Panc1 (cell line): ENCODE measurements at regions not wholly inside any gene's neighbourhood (a gene's known extent, or its start where the extent isn't known, plus 50 kb on each side); places are given as distances from the start of the nearest gene placed in this dataset.

ENCODE experiments used
- ATAC-seq: fragments of 200-7000 bp; cut with Tn5 transposase; 2 replicates; pipeline ENCODE4 v1.9.1; 2020; ENCODE audit warnings: mild to moderate bottlenecking, moderate library complexity
- BruUV-seq: library from RNA; stranded (reverse); fragments of 400-500 nt; replicated peaks from 2 replicates; lab custom pipeline; 2021; lab: Mats Ljungman, UMichigan
- CTCF ChIA-PET: fragments of 300-600 bp; sonication (Branson Sonifier 250); formaldehyde crosslinking; loops from one replicate; lab custom pipeline; 2022; ENCODE audit warnings: antibody characterized with exemption; lab: Charles Lee
- POLR2A ChIA-PET: fragments of 300-600 bp; sonication (Branson Sonifier 250); formaldehyde crosslinking; loops from one replicate; lab custom pipeline; 2022; ENCODE audit warnings: antibody characterized with exemption; lab: Charles Lee
- DNase-seq: peaks from one replicate; pipeline ENCODE4 v3.0.0-alpha.2; 2010; ENCODE audit warnings: low read depth, low spot score
- H3K27ac ChIP-seq: 2 replicates; pipeline ENCODE4 v1.5.1; 2011; ENCODE audit warnings: mild to moderate bottlenecking, low read length, inconsistent platforms
- H3K27me3 ChIP-seq: fragments of 200-500 bp; sonication (Bioruptor generic); 2 replicates; pipeline ENCODE4 v1.6.0; 2014; ENCODE audit warnings: low read length, inconsistent platforms; ENCODE audit not compliant: control insufficient read depth, insufficient read depth
- H3K36me3 ChIP-seq: fragments of 200-500 bp; sonication (Bioruptor generic); 2 replicates; pipeline ENCODE4 v1.5.1; 2014; ENCODE audit warnings: inconsistent platforms, mild to moderate bottlenecking, low read length, moderate library complexity; ENCODE audit not compliant: control insufficient read depth, insufficient read depth
- H3K4me1 ChIP-seq: 2 replicates; pipeline ENCODE4 v1.5.1; 2011; ENCODE audit warnings: inconsistent platforms, mild to moderate bottlenecking, low read length, moderate library complexity; ENCODE audit not compliant: control insufficient read depth, insufficient read depth
- H3K4me3 ChIP-seq, 2 experiments: 2 replicates each; pipeline ENCODE4 v1.5.1; 2011 to 2012; ENCODE audit warnings: low read depth in 2 of 2, low read length in 2 of 2, mild to moderate bottlenecking in 2 of 2, inconsistent platforms in 1 of 2, moderate library complexity in 1 of 2
- H3K9me3 ChIP-seq: fragments of 200-500 bp; sonication (Bioruptor generic); 2 replicates; pipeline ENCODE4 v1.5.1; 2014; ENCODE audit warnings: low read depth, mild to moderate bottlenecking, inconsistent platforms, low read length, moderate library complexity; ENCODE audit not compliant: control insufficient read depth, insufficient read depth
- POLR2AphosphoS5 ChIP-seq: IDR thresholded peaks from 2 replicates; pipeline ENCODE4 v1.6.1; 2012; ENCODE audit warnings: mild to moderate bottlenecking, low read depth, low read length, moderate library complexity
- REST ChIP-seq, 2 experiments: IDR thresholded peaks; 2 replicates each; pipeline ENCODE4 v1.6.1; 2011 to 2012; ENCODE audit warnings: low read depth in 2 of 2, control low read depth in 1 of 2, low read length in 1 of 2, mild to moderate bottlenecking in 1 of 2, moderate library complexity in 1 of 2; ENCODE audit not compliant: insufficient read depth in 1 of 2
- SIN3A ChIP-seq: IDR thresholded peaks from 2 replicates; pipeline ENCODE4 v1.6.1; 2012; ENCODE audit warnings: low read depth, mild to moderate bottlenecking, low read length, moderate library complexity, borderline replicate concordance; ENCODE audit not compliant: insufficient read depth
- TCF7L2 ChIP-seq: IDR thresholded peaks from 2 replicates; pipeline ENCODE4 v1.6.1; 2011; ENCODE audit warnings: mild to moderate bottlenecking, low read depth, low read length, inconsistent platforms
- in situ Hi-C: cut with HindIII; loops from 2 replicates; pipeline ENCODE4 v1.10.0; 2016; ENCODE audit warnings: low sequenced_read_pairs, low pct_unique_long_range_greater_than_20kb
- intact Hi-C: fragments of 100-400 bp; cut with micrococcal nuclease; formaldehyde crosslinking; loops from one replicate; pipeline ENCODE4 v1.10.0; 2022; ENCODE audit not compliant: unreplicated experiment
- TF ChIP-seq, protein P1 (sequence below): fragments of 450-650 bp; IDR thresholded peaks from 2 replicates; pipeline ENCODE4 v1.5.1; 2017; ENCODE audit warnings: mild to moderate bottlenecking

DNA sequence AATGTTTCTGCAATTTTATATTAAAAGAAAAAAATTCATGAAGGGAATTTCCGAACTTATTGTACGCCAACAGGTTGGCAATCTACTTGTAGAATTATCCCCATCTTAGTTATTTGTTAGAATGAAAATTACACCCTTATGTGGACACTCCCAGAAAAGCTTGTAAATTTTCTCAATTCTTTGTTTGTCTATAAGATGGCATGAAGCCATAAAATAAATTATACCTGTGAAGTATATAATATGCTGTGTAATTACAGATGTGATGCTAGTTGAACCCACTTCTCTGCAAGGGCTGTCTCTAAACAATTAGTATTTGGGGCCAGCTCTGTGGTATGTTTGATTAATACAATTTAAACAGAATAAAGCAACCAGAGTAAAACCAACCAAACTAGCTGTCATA lies 52.1 kb upstream of the DSP start:
- in situ Hi-C loops = no loop called here
- BruUV-seq = no TSS peak
- POLR2A ChIA-PET = no interaction called here

More for the DNA sequence above, 52.1 kb upstream of the DSP start:
- CTCF ChIA-PET = no interaction called here
- H3K36me3 ChIP-seq = no peaks in the 10 kb centered on the region
- H3K27me3 ChIP-seq = peaks cover 11% of the 10 kb centered on the region; the same call in 1 of the 2 replicates
- TF ChIP-seq SIN3A = no peak
- no peak for TF ChIP-seq REST (IDR thresholded peaks at IDR 0.05; ENCODE audit: insufficient read depth in 1 of 2, low read depth in 2 of 2, low read length in 1 of 2)
- TF ChIP-seq, protein P1, sequence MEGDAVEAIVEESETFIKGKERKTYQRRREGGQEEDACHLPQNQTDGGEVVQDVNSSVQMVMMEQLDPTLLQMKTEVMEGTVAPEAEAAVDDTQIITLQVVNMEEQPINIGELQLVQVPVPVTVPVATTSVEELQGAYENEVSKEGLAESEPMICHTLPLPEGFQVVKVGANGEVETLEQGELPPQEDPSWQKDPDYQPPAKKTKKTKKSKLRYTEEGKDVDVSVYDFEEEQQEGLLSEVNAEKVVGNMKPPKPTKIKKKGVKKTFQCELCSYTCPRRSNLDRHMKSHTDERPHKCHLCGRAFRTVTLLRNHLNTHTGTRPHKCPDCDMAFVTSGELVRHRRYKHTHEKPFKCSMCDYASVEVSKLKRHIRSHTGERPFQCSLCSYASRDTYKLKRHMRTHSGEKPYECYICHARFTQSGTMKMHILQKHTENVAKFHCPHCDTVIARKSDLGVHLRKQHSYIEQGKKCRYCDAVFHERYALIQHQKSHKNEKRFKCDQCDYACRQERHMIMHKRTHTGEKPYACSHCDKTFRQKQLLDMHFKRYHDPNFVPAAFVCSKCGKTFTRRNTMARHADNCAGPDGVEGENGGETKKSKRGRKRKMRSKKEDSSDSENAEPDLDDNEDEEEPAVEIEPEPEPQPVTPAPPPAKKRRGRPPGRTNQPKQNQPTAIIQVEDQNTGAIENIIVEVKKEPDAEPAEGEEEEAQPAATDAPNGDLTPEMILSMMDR = no peak
- TF ChIP-seq TCF7L2 = no peak
- TF ChIP-seq POLR2AphosphoS5 = no peak
- H3K4me3 ChIP-seq = no peak overlapping the region
- DNase-seq (no peak), ATAC-seq (no peak)
- H3K27ac ChIP-seq = no peak overlapping the region
- H3K4me1 ChIP-seq = no peaks in the 10 kb centered on the region
- no peaks in the 10 kb centered on the region for H3K9me3 ChIP-seq
- intact Hi-C loops = no loop called here
